C4-2B (cell line): ENCODE measurements at regions not wholly inside any gene's neighbourhood (a gene's known extent, or its start where the extent isn't known, plus 50 kb on each side); places are given as distances from the start of the nearest gene placed in this dataset.
"Not testable (repeated sequence)": the region's sequence is repeated elsewhere in the genome, so short reads cannot be mapped to it uniquely, and the experiment has no call there.

Experiments used
- CTCF ChIP-seq: fragments of 450-650 bp; conservative IDR thresholded peaks from 2 replicates; pipeline ENCODE4 v1.5.1; 2017; ENCODE audit warnings: mild to moderate bottlenecking
- ZFX ChIP-seq: fragments of 450-650 bp; IDR thresholded peaks from 2 replicates; pipeline ENCODE4 v1.6.1; 2017

- not testable (repeated sequence) for TF ChIP-seq CTCF, ZFX
These were observed 133.6 kb upstream of the NTRK2 start for GRCh38 chr9:84535973-84536372.
